Renal cortex interstitium (tissue), 11 donors: ENCODE measurements at regions not wholly inside any gene's neighbourhood (a gene's known extent, or its start where the extent isn't known, plus 50 kb on each side); places are given as distances from the start of the nearest gene placed in this dataset.

Experiments
- DNase-seq, 11 donors: peaks; one replicate each; pipeline ENCODE4 v3.0.0-alpha.2; 2013; ENCODE audit warnings: low read depth in 9 of 11, low spot score in 4 of 11; ENCODE audit errors: extremely low read depth in 1 of 11

- no peak for DNase-seq
Measured at GRCh38 chr9:99463131-99463530, 241.0 kb downstream of the SEC61B start.

DNA sequence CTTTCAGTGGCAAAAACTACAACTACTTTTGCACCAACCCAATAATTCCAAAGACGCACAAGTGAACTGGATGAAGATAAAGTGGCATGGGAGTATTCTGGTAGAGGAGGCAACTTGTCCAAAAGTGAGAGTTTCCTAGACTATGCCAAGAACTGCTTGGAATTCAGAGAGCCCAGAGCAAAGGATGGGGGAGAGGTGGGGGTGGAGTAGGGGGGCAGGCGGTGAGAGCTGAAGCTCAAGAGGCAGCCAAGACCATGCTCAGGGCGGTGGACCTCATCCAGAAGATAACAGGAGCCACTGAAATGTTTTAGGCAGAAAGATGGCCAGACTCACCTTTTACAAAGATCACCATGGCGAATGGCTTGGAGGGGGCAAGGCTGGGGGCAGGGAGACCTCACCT, 242.5 kb downstream of the SEC61B start:
- no peak for DNase-seq

DNA sequence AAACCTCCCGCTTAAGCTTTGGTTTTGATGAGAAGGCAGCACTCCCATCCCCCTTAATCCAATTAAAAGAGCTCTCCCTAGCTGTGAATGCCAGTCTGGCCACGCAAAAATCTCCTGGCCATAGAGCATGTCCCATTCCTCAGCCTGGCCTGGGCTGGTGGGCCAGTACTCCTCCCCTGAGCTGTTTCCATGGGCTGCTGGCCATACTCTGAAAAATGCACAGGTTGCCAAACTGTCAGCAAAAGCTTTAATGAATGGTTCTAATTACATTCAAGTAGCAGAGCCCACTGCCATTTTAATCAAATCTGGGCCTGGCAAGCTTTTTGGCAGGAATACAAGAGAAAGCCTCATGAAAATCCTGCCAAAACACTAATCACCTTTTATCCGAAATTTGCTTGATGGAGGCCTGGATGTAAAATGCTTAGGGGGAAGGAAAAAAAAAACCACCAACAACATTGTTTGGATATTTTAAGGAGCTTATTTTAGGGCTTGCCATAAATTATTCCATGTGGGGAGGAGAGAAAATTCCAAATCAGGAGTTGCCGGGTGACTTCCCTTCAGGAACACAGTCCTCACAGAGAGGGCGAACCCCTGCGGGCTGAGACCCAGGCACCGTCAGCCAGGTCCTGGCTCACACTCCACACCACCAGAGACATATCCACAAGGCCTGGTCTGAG, 243.3 kb downstream of the SEC61B start:
- DNase-seq = peak in 9 of 11 donors; percentile 4 to 31 (median 14)

GRCh38 chr9:99466104-99466503, 244.0 kb downstream of the SEC61B start:
- DNase-seq = no peak

- no peak for DNase-seq
Measured at GRCh38 chr9:99466781-99467180, 244.7 kb downstream of the SEC61B start.

GRCh38 chr9:99471033-99471432, 249.0 kb downstream of the SEC61B start:
- no peak for DNase-seq

GRCh38 chr9:99472240-99472915, 250.3 kb downstream of the SEC61B start:
- DNase-seq = no peak

GRCh38 chr9:99472916-99473245, 250.8 kb downstream of the SEC61B start:
- no peak for DNase-seq

DNA sequence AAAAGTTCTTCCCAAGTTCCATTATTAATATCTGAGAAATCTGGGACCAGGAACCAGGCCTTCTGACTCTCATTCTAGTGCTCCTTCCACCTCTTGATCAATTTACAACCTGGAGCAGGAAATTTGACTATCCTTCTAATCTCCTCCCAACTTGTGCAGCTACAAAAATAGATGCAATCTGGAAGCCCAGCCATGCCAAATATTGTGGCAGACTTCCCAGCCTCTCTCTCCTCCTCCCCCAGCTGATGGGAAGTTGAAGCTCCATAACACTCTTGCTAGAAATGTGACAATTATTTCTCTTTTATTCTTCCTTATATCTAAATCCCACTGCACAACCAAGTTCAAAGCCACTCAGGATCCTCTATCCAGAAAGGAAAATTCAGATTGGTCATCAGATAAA, 252.1 kb downstream of the SEC61B start:
- DNase-seq = no peak

GRCh38 chr9:99475401-99476065, 253.5 kb downstream of the SEC61B start:
- no peak for DNase-seq

GRCh38 chr9:99478469-99479027, 256.5 kb downstream of the SEC61B start:
- DNase-seq = no peak

GRCh38 chr9:99479929-99480328, 257.8 kb downstream of the SEC61B start:
- no peak for DNase-seq

DNA sequence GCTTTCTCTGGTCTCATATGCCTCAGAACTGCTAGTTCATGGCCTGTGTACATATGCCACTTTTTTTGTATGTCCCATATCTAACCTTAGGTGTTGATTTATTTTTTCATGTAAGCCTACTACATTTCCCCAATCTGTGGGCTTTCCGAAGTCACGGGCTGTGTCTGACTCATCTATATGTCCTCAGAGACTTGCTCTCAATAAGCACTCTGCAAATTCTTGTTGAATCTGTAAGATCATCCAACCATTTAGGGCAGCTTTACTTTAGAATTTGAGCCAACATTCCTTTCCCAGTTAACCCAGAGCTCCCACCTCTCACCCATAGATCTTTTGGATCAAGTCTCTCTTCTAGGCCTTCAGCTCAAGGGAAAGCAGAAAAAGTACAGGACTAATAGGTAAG, 263.4 kb downstream of the SEC61B start:
- DNase-seq = no peak

DNA sequence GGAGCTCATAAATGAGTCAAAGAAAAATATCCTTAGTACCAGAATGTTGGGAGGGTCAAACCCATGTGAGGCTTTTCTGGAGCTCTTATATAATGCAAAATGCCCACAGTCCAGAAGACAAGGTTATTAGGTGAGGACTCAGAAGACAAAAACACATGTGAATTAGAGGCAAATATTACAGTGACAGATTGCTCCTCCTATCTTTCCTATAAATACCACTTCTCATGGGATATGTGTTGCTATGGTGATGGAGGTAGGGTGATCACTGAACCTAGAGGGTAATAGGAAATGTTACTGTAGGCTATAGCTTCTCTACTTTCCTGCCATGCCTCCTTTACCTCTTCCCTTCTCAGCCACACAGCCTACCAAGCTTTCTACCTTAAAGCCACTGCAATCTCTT, 264.6 kb downstream of the SEC61B start:
- DNase-seq = no peak

GRCh38 chr9:99488131-99489059, 266.3 kb downstream of the SEC61B start:
- DNase-seq = no peak

DNA sequence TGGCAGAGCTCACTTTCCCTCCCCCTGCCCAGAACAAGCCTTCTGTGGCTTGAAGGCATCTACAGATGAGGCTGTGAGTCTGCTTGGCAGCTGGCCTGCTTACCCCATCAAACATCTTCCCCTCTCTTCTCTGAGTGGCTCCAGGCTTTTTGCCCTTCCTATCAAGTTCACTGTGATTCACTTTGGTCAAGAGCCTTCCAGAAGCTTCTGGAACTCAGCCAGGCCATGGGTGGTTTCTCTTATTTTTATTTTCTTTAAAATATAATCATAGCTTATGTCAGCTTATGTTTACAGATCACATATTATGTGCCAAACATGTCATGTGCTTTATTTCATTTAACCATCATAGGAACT, 267.0 kb downstream of the SEC61B start:
- DNase-seq = no peak

DNA sequence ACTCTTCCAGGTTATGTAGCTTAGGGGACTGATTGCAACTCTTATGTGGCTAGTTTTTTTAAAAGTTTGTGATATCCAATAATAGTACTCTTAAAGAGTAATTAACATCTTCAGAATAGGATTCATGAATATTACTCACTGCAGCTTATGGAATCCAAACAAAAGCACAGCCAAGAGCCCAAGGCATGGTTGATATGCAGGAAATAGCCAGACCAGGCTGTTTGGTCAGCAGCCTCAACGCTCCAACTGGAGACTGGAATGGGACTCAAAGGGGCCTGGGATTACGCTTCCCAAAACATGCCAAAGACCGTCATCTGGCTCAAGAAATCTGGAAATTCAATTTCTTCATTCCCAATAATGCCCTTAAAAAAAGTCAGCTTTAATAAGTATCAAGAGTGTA, 268.6 kb downstream of the SEC61B start:
- no peak for DNase-seq

- DNase-seq = peak in 5 of 11 donors; percentile 11 to 33 (median 18)
Measured at GRCh38 chr9:99491408-99492158, 269.5 kb downstream of the SEC61B start.

- DNase-seq = no peak
Measured at GRCh38 chr9:99497641-99498040, 275.6 kb downstream of the SEC61B start.
